HG02884 (cell line): ENCODE measurements at regions not wholly inside any gene's neighbourhood (a gene's known extent, or its start where the extent isn't known, plus 50 kb on each side); places are given as distances from the start of the nearest gene placed in this dataset.
"Not testable (repeated sequence)": the region's sequence is repeated elsewhere in the genome, so short reads cannot be mapped to it uniquely, and the experiment has no call there.

Source experiments
- ATAC-seq: cut with Tn5 transposase; IDR thresholded peaks from one replicate; pipeline ENCODE4 v1.9.1; 2021; ENCODE audit warnings: mild to moderate bottlenecking, moderate library complexity; ENCODE audit not compliant: unreplicated experiment

DNA sequence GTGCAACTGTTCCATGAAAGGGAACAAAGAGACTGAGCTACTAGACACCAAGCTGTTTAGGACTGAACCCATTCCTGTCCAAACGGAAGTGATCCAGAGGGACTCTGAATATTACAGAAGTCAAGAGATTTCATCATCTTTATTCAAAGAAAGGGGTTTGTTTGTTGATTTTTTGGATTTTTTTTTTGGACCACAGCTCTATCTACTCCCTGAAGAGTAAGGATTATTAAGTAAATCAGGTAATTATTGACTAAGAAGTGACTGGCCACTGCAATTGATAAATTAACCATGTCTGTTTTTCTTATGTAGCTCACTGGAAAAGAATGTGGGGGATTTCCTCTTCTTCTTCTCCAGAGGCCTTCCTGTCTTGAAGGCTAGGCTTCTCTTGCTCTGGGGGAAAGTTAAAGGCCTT is 146.6 kb upstream of the TPM1 start:
- ATAC-seq: no peak

DNA sequence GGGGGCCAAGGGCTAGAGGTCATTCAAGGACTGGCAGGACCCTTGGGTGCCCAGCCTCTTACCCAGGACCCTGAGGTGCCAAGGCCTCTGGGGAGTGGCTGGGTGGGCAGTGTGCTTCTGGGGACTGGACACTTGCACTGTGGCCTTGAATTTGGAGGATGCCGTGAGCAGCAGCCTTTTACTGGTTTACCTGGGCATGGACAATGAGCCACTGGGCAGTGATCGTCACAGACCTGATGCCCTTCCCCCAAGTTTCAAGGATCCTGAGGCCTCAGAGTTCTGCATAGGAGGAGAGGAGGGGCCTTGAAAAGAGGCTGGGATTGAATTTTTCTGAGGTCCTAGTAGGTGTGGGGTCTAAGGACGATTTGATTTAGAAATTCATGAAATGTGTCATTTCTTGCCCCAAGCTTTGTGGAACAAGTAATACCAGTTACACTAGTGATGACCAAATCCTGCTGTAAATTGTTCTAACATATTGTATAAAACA is 146.1 kb upstream of the TPM1 start:
- ATAC-seq: no peak

DNA sequence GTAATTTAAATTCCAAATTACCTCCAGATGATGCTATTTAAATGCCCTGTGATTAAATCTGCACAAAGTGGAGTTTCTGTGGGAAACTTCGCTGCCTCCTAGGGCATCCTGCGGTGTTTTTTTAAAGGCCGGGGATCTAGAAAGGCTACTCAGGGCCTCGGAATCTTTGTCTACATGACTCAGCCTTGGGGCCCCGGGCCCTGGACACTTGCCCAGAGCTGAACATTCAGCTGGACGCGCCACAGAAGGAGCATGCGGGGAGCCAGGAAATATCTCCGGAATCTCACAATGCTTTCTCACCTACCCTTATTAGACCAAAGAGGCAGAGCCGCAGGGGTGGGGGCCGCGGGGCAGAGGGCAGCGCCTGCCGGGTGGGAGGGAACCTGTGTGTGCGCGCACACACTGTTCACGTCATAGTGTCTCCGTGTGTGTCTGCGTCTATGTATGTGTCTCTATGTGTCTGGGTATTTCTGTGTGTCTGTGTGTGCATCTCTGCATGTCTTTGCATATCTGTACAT is 145.5 kb upstream of the TPM1 start:
- no peak for ATAC-seq

DNA sequence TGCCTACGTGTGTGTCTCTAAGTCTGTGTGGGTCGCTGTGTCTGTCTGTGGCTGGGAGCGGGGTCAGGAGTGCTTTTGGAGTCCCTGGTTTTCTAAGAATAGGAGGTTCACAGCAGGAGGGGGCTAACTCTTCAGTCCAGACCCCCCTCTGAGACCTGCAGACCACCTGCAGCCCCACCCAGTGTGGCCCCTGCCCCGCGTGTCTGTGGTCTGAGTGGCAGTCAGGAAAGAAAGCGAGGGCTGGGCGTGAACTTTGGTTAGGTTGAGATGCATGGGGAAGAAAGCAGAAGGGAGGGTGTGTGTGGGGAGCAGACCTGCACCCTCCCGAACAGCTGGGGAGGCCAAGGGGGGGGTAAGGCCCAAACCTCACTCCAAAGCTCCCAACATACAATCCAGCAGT is 144.9 kb upstream of the TPM1 start:
- ATAC-seq: no peak

DNA sequence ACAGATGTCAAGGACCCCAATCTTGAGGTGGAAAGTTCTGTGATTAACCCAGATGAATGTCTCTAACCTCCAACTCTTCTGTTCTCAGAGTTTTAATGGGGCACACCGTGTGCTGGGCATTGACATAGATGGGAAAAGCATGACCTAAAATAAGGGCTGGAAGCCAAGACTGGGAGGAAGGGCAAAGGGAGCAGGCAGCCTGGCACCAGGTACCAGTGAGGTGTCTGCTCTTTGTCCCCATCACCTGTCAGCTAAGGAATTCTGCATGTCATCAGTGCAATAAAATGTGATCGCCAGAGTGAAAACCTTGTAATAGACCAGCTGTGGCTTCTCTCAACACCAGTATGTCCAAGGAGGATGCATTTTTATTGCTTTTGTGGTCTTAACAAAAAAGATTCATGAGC is 143.5 kb upstream of the TPM1 start:
- ATAC-seq: no peak

DNA sequence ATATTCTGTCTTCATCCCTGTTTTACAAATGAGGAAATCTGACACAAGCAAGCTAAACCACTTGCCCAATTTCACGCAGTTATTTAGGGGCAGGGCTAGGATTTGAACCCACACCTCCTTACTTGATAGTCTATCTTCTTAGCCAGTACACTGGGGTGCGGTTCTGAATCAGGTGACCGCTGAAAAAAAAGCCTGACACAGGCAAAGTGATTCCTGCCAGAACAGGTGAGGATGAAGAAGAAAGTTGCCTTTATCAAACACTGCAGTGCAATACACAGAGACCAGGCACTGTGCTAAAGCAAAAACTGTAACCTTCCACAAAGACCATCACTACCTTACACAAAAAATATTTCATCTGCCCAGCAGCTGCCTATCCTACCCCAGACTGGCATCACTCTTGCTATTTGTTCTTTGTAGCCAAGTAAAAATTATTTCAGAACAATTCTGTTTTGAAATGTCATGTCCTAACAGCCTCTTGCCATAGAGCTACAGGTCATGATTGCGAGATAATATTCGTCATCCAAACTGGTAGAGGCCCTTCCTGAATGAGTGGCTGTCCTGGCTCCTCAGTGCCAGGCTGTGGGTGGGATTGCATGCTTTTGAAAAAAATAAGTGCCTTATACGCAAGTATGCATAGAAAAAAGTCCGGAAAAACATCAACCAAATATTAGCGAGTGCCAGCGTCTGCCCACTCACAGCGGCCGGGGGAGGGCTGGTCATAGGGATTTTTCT is 142.3 kb upstream of the TPM1 start:
- no peak for ATAC-seq

DNA sequence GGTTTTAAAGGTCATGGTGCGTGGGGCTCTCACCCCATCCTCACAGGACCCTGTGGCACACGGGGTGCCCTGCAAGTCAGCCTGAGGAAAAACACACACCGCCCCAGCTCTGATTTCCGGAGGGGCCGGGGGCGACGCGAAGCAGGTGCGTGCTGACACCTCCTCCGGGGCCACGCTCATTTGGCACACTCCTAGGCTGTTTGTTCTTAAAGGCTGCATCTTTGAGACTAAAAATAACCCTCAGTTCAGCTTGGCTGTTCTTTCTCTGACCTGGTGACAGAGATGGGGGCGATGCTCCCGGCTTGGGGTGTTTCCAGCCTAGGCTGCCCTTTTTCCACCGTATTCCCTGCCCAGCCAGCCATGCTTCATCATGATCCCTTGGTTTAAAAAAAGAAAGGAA is 141.5 kb upstream of the TPM1 start:
- ATAC-seq: no peak

DNA sequence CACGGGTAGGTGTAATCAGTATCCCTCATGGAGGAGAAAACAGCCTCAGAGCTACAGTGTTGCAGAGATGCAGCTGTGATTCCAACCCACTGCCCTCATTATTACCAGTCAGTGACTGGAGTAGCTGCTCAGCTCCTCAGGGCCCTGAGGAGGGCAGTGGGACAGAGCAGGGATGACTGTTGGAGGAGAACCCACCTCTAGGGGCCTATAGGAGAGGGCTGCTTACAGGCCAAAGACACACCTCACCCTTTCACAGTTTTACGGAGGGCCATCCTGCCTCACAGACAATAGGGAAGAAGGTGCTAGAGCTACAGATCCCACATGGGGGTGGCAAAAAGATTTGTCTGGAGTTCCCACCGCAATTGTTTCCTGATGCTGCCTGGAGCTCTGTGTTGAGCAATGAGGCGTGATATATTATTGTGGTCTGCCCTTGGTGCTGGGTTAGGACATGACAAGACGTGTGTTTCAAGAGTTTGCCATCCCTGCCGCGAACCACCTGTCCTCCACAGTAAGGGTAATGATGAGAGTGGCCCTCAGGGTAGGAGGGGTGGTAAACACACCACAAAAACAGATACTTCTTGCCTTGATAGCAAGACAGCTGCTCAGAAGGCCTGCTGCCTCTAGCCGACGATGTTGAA is 140.5 kb upstream of the TPM1 start:
- ATAC-seq: no peak

DNA sequence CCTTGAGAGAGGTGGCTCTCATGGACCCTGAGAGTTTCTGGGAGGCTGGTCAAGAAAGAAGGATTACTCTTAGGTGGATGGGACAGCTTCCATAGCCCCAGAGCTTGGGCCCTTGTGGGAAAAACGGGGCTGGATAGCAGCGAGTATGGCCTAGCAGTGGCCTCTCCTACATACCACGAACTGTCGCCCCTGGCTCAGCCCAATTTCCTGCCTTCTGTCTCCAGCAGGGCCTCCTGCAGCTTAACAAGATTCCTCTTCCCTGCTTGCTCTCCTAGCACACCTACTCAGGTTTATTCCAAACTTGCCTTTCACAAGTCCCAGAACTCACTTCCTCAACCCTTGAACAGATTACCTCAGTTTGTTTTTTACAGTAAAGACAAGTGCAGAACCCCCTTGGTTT is 139.7 kb upstream of the TPM1 start:
- no peak for ATAC-seq

DNA sequence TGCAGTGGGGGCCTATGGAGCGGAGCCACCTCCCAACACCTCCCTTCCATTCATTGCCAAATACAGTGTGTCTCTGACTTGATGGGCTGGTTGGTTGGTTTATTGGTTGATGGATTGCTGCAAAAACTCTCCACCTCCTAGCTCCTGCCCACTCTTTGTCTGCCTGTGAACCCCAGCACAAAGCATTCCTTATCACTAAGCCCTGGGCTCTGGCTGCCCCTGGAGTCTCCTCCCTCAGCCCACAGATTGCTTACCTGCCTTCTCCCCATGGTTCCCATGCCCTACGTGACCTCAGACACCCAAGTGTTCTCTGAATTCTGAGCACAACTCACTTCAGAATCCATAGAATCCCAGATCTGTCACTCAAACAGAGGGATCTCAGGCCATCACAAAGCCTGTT is 139.1 kb upstream of the TPM1 start:
- ATAC-seq: no peak

DNA sequence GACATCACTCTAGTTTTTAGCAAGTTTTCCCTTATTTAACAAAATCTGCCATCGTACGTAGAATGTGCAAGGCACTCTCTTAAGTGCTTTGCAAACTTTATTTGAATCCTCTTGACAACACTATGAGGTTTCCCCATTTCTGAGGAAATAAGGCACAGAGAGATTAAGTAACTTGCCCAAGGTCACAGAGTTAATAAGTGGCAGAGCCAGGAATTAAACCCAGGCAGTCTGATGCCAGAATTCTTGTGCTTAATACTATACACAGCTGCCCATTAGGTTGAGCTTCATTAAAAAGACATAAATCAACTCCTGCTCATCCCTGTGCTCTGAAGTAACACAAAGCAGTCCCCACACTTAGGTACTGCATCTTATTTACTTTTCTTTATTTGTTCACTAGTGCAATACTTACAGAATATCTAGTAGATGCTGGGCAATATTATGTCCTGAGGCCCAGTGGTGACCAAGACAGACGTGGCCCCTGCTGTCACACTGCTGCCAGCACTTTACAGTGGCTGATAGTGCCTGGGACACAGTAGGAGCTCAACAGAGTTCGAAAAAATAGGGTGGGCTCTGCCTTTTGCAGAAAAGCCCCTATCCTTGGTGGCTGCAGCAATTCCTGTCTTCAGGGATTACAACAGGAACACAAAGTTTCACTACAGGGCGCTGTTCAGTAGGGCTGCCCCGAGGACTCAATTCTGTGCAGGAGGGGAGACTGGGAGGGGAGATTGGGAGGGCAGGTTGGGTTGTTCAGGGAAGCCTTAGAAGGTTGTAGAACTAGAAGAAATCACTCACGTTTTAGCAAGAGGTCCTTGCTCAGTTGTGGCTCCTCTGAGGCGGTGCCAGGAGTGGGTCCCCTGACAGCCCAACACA is 138.3 kb upstream of the TPM1 start:
- ATAC-seq: no peak

DNA sequence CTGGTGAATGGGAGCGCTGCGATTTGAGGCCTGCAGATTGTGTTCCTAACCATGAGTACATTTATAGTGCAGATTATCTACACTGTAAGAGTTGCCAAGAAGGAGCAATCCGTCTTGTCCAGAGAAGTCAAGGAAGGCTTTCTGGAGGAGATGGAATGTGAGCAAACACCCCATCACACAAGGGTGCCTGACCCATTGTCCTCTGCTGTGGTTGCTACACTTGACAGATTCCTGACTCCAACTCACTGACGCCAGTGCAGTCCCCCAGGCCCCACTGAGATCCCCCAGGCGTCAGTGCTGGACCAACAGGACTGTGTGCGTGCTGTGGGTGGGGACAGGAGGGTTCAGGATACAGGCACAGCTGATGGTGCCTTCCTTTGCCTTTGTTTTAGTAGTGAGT is 135.9 kb upstream of the TPM1 start:
- ATAC-seq: no peak

DNA sequence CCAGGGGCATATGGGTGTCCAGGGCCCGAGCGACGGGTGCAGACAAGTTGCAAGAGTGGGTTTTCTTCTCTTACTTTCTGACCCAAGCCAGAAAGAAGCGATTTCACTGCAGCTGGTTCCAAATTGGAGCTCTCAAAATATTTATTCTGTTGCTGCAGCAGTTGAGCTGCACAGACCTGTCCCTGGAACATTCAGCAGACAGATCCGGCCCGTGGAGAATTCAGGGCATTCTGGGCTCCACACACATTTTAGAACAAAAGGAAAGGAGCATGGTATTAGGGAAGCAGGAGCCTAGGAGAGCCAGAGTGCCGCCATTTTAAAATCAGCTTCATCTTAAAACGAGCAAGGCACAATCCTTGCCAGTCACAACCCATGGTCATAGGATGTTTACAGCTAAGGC is 135.3 kb upstream of the TPM1 start:
- ATAC-seq: no peak

DNA sequence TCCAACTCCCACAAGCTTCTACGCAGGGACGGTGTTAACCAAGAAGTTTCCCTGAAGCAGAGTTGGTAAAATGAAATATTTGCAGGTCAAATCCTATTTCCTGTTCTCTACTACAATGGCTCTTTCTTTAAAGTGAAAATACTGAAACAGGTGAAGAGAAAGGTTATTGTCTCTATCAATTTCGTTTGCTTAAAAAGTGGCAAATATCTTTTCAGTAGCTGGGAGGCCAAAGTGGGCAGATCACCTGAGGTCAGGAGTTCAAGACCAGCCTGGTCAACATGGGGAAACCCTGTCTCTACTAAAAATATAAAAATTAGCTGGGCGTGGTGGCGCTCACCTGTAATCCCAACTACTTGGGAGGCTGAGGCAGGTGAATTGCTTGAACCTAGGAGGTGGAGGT is 134.2 kb upstream of the TPM1 start:
- ATAC-seq: not testable (repeated sequence)

DNA sequence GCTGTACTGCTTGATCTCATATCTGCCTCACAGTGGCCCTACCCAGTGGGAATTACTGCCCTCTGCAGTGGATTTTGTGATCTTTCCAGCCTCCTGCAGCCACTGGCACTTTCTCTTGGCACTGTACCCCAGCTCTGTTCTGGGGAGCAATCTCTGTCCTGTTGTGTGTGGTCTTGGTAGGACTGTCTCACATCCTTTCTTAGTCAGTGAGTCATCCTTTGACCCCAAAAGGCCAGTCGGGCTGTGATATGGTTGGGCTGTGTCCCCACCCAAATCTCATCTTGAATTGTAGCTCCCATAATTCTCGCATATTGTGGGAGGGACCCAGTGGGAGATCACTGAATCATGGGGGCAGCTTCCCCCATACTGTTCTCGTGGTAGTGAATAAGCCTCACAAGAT is 133.3 kb upstream of the TPM1 start:
- no peak for ATAC-seq

DNA sequence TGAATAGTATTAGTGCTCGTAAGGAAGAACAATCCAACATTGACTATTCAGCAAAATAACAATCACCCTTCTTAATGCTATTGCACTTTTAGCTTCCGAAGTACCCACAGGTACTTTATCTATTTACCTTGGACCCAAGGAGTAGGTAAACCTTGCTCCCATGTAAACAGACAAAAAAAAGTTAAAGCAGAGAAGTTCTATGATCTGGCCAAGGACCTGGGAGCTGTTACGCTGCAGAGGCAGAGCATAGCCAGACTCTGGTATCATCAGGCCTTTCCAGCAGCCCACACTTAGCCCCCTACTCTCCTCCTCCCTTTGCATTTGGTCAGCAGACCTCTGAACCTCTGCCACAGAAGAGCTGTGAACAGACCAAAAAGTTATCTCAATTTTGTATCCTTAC is 130.3 kb upstream of the TPM1 start:
- ATAC-seq: no peak

DNA sequence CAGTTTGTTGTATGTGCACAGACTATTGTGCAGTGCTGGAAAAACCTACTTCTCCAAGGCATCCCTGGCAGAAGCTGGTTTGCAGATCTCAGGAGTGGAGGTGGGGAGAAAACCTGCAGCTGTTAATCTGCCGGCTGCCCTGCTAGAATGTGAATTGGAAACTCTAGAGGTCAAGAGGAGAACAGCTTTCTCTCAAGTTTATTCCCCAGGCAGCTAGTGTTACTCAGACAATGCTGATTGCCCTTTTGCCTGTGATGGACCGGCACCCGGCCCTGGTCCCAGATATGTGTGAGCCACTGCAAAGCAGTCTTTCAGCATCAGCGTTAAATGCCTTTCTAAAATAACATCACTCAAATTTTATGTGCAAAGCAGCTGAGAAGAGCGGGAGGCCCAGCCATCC is 129.7 kb upstream of the TPM1 start:
- no peak for ATAC-seq

DNA sequence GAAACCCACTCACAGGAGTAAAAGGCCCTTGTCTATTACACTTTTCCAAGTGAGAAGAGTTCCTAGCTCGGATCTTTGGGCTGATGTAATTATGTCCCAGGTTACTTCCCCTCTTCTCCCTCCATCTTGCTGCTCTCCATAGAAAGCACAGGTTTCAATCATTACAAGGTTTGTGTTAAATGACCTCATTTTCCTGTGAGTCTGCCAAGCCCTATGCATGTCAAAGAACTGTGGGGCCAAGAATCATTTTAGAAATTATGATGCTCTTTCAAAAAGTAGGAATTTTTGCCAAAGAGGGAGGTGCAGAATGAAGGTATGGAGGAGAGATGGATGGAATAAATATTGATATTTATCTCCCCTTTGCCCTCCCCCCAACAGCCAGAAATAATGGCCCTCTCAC is 129.3 kb upstream of the TPM1 start:
- ATAC-seq: no peak

DNA sequence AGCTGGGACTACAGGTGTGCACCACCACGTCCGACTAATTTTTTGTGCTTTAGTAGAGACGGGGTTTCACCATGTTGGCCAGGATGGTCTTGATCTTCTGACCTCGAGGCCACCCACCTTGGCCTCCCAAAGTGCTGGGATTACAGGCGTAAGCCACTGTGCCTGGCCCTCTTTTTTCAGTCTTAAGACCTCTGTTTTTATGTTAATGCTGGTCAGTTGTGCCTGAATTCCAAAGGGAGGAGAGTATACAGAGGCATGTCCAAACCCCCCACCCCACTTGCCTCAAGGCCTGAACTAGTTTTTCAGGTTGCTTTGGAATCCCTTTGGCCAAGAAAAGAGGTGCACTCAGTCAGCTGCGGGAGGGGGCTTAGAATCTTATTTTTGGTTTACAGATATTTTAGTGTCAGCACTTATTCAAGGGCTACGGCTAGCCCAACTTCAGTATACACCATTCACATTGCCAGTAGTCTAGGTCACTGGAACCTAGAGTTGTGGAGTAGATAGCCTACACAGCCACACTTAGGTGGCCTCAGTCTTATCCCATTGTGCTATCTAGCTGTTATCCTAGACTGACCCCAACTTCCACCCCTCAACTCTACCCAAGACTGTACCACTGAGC is 128.0 kb upstream of the TPM1 start:
- ATAC-seq: no peak

DNA sequence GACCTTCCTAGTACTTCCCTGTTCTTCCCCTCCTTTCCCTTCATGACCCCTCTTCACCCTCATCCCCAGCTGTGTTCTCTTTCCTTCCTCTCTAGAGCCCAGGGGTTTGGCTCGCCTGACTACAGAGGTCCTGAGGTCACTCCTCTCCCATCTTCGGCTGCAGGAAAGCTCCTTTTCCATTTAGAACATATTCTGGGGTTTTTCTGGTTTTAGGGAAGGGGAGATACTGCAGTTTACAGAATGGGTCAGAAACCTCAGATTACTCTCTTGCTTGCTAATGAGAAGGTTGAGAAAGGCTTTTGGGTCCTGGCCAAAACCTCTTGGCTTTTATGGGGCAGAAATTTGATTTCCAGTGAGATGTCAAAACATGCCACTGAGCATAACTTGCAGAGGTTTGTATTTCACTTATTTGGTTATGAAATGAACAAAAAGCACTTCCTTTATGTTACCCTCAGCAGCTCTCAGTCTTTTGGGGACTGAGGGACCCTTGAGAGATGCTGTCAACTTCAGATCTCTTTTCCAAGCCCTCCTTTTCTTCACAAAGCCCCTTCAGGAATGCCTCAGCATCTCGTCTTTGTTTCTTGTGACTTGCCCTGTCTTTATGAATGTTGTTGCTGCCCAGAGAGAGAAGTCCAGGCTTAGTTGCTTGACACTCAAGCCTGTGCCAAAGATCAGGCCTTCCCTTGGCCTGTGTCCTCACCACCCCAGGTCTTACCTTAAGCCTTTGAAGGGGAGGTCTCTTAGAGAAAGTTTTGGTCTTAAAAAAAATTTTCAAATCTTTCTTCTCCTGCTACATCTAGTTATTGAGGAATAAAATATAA is 121.7 kb upstream of the TPM1 start:
- no peak for ATAC-seq
